Karpas-422 (cell line): ENCODE measurements at regions not wholly inside any gene's neighbourhood (a gene's known extent, or its start where the extent isn't known, plus 50 kb on each side); places are given as distances from the start of the nearest gene placed in this dataset.

ENCODE experiments used
- DNase-seq: peaks from one replicate; pipeline ENCODE4 v3.0.0-alpha.2; 2015
- H2AFZ ChIP-seq: fragments of 200-600 bp; sonication (generic); 2 replicates; pipeline ENCODE4 v1.6.1; 2014; ENCODE audit warnings: antibody characterized with exemption, low read length, mixed read lengths
- H3K27ac ChIP-seq: fragments of 200-600 bp; sonication (generic); 2 replicates; pipeline ENCODE4 v1.5.1; 2014; ENCODE audit warnings: mild to moderate bottlenecking, low read length, moderate library complexity
- H3K27me3 ChIP-seq: fragments of 200-600 bp; sonication (generic); 2 replicates; pipeline ENCODE4 v1.6.1; 2014; ENCODE audit warnings: low read length, mixed read lengths
- H3K36me3 ChIP-seq: fragments of 200-600 bp; sonication (generic); 2 replicates; pipeline ENCODE4 v1.6.1; 2014; ENCODE audit warnings: low read length, mixed read lengths; ENCODE audit not compliant: insufficient read depth
- H3K4me1 ChIP-seq: fragments of 200-600 bp; sonication (generic); 2 replicates; pipeline ENCODE4 v1.6.1; 2014; ENCODE audit warnings: mild to moderate bottlenecking, low read length, mixed read lengths
- H3K4me2 ChIP-seq: fragments of 200-600 bp; sonication (generic); 2 replicates; pipeline ENCODE4 v1.6.1; 2014; ENCODE audit warnings: low read length, low read depth, mild to moderate bottlenecking; ENCODE audit not compliant: poor library complexity, severe bottlenecking
- H3K4me3 ChIP-seq: fragments of 200-600 bp; sonication (generic); 2 replicates; pipeline ENCODE4 v1.5.1; 2014; ENCODE audit warnings: mild to moderate bottlenecking, antibody characterized with exemption, low read length, mixed read lengths
- H3K79me2 ChIP-seq: fragments of 200-600 bp; sonication (generic); 2 replicates; pipeline ENCODE4 v1.6.1; 2014; ENCODE audit warnings: mild to moderate bottlenecking, low read length, mixed read lengths
- H3K9ac ChIP-seq: fragments of 200-600 bp; sonication (generic); 2 replicates; pipeline ENCODE4 v1.6.0; 2014; ENCODE audit warnings: low read length
- H3K9me2 ChIP-seq: fragments of 200-600 bp; sonication (generic), shearing (Covaris generic); replicated peaks from 2 replicates; pipeline ENCODE4 v1.6.0; 2014; ENCODE audit warnings: mild to moderate bottlenecking, low read length, moderate library complexity; ENCODE audit not compliant: insufficient read depth
- H3K9me3 ChIP-seq: fragments of 300-700, 200-600 bp; sonication (generic); 2 replicates; pipeline ENCODE4 v1.6.1; 2014; ENCODE audit warnings: low read length, mixed read lengths
- H4K20me1 ChIP-seq: fragments of 200-600 bp; sonication (generic); 2 replicates; pipeline ENCODE4 v1.6.1; 2014; ENCODE audit warnings: mild to moderate bottlenecking, antibody characterized with exemption, low read length, low read depth; ENCODE audit not compliant: insufficient read depth

DNA sequence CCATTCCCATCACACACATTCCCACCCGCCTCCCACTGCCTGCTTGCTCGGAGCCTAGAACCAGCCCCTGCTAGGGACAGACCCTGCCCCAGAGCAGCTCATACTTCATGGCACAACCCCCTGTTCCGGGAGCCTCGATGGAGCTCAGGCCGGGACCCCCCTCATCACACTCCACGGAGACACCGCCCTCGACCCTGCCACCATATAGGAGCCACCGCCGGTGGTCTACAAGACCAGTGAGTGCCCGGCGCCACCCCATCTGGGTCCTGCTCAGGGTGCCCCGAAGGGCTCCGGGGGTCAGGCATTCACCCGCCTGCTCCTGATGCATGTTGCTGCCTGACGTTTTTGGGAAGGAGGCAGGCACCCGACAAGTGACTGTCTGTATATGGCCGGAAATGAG, 65.5 kb upstream of the RXRA start:
- no peaks in the 10 kb centered on the region for H3K36me3 ChIP-seq
- no peak overlapping the region for H2AFZ ChIP-seq
- no peaks in the 10 kb centered on the region for H3K4me1 ChIP-seq
- H3K9me2 ChIP-seq = no peaks in the 10 kb centered on the region
- H3K9me3 ChIP-seq = no peaks in the 10 kb centered on the region
- H3K4me3 ChIP-seq = no peak overlapping the region
- H3K27me3 ChIP-seq = no peaks in the 10 kb centered on the region
- H3K27ac ChIP-seq = no peak overlapping the region
- H3K4me2 ChIP-seq = no peak overlapping the region
- H4K20me1 ChIP-seq = peaks cover 4% of the 10 kb centered on the region; the same call in 1 of the 2 replicates
- no peaks in the 10 kb centered on the region for H3K79me2 ChIP-seq
- DNase-seq = no peak
- H3K9ac ChIP-seq = no peak overlapping the region

DNA sequence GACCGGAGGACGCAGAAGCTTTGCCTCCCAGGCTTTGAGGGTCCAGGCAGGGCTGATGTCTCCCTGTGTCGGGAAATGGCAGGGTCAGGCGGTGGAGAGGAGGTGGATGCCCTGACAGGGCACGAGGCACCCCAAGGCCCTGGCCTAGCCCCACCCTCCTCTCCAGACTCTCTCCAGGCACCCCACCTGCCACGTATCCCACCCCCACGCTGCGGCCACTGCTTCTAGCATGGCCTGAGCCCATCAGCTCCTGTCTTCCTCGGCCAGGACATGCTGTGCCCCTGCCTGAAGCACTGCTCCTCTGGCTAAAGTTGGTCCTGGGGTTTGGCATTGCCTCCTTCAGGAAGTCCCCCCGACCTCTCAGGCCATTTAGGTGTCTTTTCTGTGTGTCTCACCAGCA, 64.2 kb upstream of the RXRA start:
- Histone ChIP-seq H3K9ac (no peak overlapping the region), H3K79me2 (no peaks in the 10 kb centered on the region), H3K4me3 (no peak overlapping the region), H3K9me3 (no peaks in the 10 kb centered on the region), H3K9me2 (no peaks in the 10 kb centered on the region), H2AFZ (no peak overlapping the region), H3K27me3 (no peaks in the 10 kb centered on the region), H3K27ac (no peak overlapping the region), H3K4me2 (no peak overlapping the region), H4K20me1 (peaks cover 6% of the 10 kb centered on the region; the same call in 1 of the 2 replicates), H3K36me3 (no peaks in the 10 kb centered on the region), H3K4me1 (no peaks in the 10 kb centered on the region)
- DNase-seq = no peak

DNA sequence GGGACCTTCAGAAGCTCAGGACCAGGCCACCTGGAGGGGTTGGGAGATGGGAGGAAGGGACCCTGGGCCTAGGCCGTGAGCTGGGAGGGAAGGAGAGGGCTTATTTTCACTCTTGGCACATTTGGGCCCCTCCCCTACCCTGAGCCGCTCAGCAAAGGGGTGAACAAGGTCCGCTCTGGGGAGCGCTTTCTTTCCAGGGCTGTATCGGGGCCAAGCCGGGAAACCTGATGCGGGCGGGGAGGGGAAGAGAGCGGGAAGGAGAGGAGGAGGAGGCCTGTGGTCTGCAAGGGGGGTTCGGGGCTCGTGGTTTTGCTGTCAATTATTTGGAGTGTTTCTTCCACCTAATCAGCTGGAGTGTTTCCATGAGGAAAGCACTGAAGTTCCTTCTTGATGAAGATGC, 62.7 kb upstream of the RXRA start:
- no peaks in the 10 kb centered on the region for H3K9me3 ChIP-seq
- no peaks in the 10 kb centered on the region for H3K36me3 ChIP-seq
- H3K4me1 ChIP-seq = no peaks in the 10 kb centered on the region
- H3K27me3 ChIP-seq = no peaks in the 10 kb centered on the region
- no peak overlapping the region for H2AFZ ChIP-seq
- no peak for DNase-seq
- no peaks in the 10 kb centered on the region for H3K79me2 ChIP-seq
- no peak overlapping the region for H3K4me2 ChIP-seq
- peaks cover 6% of the 10 kb centered on the region; the same call in 1 of the 2 replicates for H4K20me1 ChIP-seq
- H3K4me3 ChIP-seq = no peak overlapping the region
- no peaks in the 10 kb centered on the region for H3K9me2 ChIP-seq
- no peak overlapping the region for H3K27ac ChIP-seq
- no peak overlapping the region for H3K9ac ChIP-seq

DNA sequence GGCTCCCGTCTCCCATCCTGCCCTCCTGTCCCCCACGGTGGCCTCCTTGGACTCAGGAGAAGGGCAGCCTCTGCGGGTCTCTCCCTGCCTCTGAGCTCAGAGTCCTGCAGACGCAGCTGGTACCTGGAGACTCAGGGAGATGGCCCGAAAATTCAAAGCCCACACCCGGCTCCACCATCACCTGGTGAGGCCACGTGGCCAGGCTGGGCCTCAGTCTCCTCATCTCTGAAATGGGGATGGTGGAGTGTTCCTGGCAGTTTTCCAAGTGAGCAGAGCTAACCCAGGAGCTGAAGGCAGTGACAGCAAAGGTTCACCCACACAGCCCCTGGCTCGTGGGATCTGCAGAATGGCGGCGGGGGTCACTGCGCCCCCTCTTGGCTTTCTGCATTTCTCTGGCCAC, 62.1 kb upstream of the RXRA start:
- no peak for DNase-seq
- Histone ChIP-seq H3K9me3 (no peaks in the 10 kb centered on the region), H3K4me1 (no peaks in the 10 kb centered on the region), H3K36me3 (no peaks in the 10 kb centered on the region), H3K79me2 (no peaks in the 10 kb centered on the region), H3K9ac (no peak overlapping the region), H3K27me3 (no peaks in the 10 kb centered on the region), H2AFZ (no peak overlapping the region), H3K4me3 (no peak overlapping the region), H3K4me2 (no peak overlapping the region), H3K27ac (no peak overlapping the region), H4K20me1 (peaks cover 6% of the 10 kb centered on the region; the same call in 1 of the 2 replicates), H3K9me2 (no peaks in the 10 kb centered on the region)

DNA sequence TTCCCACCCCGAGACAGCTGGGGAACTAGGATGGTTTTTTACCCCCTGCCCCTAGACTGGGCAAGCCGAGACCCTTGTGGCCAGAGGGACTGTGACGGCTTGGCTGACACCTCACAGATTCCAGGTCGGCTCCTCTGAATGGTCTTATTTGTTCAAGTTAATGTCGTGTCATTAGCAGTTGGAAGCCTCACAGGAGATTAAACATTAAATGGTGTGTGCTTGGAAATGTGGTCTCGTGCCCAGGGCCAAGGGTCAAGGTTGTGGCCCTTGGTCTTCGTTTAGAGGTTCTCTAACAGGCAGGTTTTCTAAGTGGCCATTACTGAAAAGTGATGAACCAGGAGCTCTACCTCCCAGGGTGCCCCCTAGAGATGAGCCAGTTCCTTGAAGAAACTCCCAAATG, 61.2 kb upstream of the RXRA start:
- Histone ChIP-seq H3K27me3 (no peaks in the 10 kb centered on the region), H3K4me1 (no peaks in the 10 kb centered on the region), H3K4me2 (no peak overlapping the region), H3K79me2 (no peaks in the 10 kb centered on the region), H3K36me3 (no peaks in the 10 kb centered on the region), H4K20me1 (0 out of 2 replicates have a peak, but pooled peaks cover 6% of the 10 kb centered on the region), H3K9me2 (no peaks in the 10 kb centered on the region), H3K9me3 (no peaks in the 10 kb centered on the region), H3K9ac (no peak overlapping the region), H3K4me3 (no peak overlapping the region), H3K27ac (no peak overlapping the region), H2AFZ (no peak overlapping the region)
- no peak for DNase-seq

DNA sequence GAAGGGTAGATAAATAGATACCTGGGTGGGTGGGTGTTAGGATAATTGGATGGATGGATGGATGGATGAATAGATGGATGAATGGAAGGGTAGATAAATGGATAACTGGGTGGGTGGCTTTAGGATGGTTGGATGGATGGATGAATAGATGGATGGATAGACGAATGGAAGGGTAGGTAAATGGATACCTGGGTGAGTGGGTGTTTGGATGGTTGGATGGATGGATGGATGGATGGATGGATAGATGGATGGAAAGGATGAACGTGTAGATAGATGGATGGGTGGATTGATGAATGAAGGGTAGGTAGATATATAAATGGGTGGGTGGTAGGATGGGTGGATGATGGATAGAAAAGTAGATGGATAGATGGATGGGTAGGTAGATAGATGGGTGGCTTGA, 59.8 kb upstream of the RXRA start:
- H3K9ac ChIP-seq = no peak overlapping the region
- H3K4me3 ChIP-seq = no peak overlapping the region
- no peak overlapping the region for H3K27ac ChIP-seq
- H3K36me3 ChIP-seq = no peaks in the 10 kb centered on the region
- H3K79me2 ChIP-seq = no peaks in the 10 kb centered on the region
- H4K20me1 ChIP-seq = 0 out of 2 replicates have a peak, but pooled peaks cover 6% of the 10 kb centered on the region
- no peaks in the 10 kb centered on the region for H3K27me3 ChIP-seq
- H3K9me3 ChIP-seq = no peaks in the 10 kb centered on the region
- DNase-seq = no peak
- H3K4me2 ChIP-seq = no peak overlapping the region
- H2AFZ ChIP-seq = no peak overlapping the region
- no peaks in the 10 kb centered on the region for H3K4me1 ChIP-seq
- no peaks in the 10 kb centered on the region for H3K9me2 ChIP-seq

DNA sequence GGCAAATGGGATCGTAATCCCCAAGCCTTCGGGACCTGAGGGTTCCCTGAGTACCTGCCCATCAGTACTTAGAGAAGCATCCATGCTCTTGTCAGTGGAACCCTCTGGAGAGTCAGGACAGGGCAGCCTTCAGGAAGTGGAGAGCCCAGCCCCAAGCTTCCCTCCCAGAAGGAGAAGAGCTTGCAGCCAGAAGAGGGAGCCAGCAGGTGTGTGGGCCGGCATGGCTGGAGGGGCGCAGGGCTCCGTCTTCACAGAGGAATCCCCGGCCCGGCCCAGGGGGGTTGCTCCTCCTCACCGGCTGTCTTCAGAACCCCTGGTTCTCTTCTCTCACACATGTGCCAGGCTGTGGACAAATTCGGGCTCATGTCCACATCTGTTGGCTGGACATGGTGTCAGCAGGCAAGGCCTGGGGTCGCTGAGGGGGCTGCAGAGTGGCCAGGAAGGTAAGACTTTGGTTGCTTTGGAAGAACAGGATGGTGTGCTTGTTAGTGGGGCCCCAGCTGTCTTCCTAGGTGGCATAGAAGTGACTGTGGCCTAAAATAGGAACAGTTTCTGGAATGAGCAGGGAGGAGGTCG, 58.9 kb upstream of the RXRA start:
- Histone ChIP-seq H3K4me2 (no peak overlapping the region), H3K4me3 (no peak overlapping the region), H3K36me3 (no peaks in the 10 kb centered on the region), H3K9ac (no peak overlapping the region), H3K27me3 (no peaks in the 10 kb centered on the region), H3K9me2 (no peaks in the 10 kb centered on the region), H3K27ac (no peak overlapping the region), H4K20me1 (peaks cover 6% of the 10 kb centered on the region; the same call in 1 of the 2 replicates), H2AFZ (no peak overlapping the region), H3K4me1 (no peaks in the 10 kb centered on the region), H3K9me3 (no peaks in the 10 kb centered on the region), H3K79me2 (no peaks in the 10 kb centered on the region)
- DNase-seq = no peak

DNA sequence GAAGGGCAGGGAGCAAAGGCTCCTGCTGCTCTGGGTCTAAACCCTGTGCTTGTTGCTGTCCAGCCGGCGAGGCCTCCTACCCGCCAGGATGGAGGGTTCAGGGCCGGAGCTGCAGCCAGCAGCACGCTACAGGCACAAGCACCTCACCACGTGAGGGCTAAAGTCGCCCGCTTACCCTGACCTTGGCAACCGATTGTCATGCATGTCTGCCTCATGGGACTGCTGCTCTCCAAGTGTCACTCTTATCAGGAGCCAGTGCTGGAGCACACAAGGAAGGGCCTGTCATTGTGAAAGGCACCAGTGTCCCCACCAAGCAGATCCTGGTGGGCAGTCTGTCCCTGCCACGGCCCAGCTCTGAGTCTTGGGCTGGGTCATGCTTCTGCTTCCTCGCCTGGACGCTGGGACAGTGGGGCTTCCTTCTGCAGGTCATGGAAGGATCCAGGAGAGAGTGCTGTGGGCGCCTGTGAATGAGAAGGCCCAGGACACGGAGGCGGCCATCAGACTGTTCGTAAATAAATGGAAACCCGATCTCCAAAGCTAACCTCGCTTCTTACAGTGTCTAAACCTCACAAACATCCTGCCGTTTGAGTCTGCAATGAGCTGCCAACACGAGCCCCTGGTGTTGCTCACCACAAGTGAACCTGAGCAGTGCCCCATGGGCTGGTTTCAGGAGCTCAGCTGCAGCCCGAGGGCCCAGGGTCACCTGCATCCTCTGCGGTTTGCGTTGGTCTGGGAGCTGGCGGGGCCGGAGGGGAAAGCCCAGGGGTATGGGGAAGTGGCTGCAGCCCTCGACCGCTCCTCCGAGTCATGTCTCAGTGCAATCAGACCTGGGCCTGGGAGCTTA, 58.2 kb upstream of the RXRA start:
- Histone ChIP-seq H3K9me2 (no peaks in the 10 kb centered on the region), H3K27me3 (no peaks in the 10 kb centered on the region), H4K20me1 (peaks cover 6% of the 10 kb centered on the region; the same call in 1 of the 2 replicates), H3K79me2 (no peaks in the 10 kb centered on the region), H3K4me2 (no peak overlapping the region), H3K9me3 (no peaks in the 10 kb centered on the region), H3K4me1 (no peaks in the 10 kb centered on the region), H3K9ac (no peak overlapping the region), H3K36me3 (no peaks in the 10 kb centered on the region), H3K27ac (no peak overlapping the region), H3K4me3 (no peak overlapping the region), H2AFZ (no peak overlapping the region)
- no peak for DNase-seq
